ENCODE measurements at regions not wholly inside any gene's neighbourhood (a gene's known extent, or its start where the extent isn't known, plus 50 kb on each side); places are given as distances from the start of the nearest gene placed in this dataset.

- Histone ChIP-seq H3K4me3 (replicated peaks in 1 of 3; ENCODE audit: insufficient read depth in 1 of 3, low read depth in 2 of 3, low read length in 3 of 3) (no peak overlapping the region), H3K36me3 (replicated peaks in 1 of 2; ENCODE audit: control insufficient read depth in 1 of 2, insufficient read depth in 2 of 2, low read length in 2 of 2) (no peaks in the 10 kb centered on the region), H3K27ac (ENCODE audit: extremely low read length, insufficient read depth, low read length) (no peak overlapping the region), H3K4me1 (ENCODE audit: insufficient read depth, low read length) (no peaks in the 10 kb centered on the region), H2AFZ (ENCODE audit: low read length) (no peak overlapping the region), H3K4me2 (ENCODE audit: low read depth, low read length) (no peak overlapping the region), H3K9me3 (ENCODE audit: low read length) (no peaks in the 10 kb centered on the region), H3K9ac (ENCODE audit: insufficient read depth, low read depth, low read length) (no peak overlapping the region), H3K79me2 (ENCODE audit: insufficient read depth, low read length) (no peaks in the 10 kb centered on the region), H3K27me3 (ENCODE audit: control insufficient read depth in 1 of 2, insufficient read depth in 2 of 2, low read length in 2 of 2) (peaks cover 8 to 42% of the 10 kb centered on the region in 2 experiments; a peak in 3 of 5 replicates), H4K20me1 (ENCODE audit: insufficient read depth, low read length) (no peaks in the 10 kb centered on the region)
- TF ChIP-seq ZNF18 (CRISPR knock-in tag; IDR thresholded peaks at IDR 0.05; ENCODE audit: insufficient replicate concordance) (no peak), THAP7 (CRISPR knock-in tag; IDR thresholded peaks at IDR 0.05) (no peak), KAT7 (CRISPR knock-in tag; IDR thresholded peaks at IDR 0.05; ENCODE audit: borderline replicate concordance) (no peak), ZNF530 (CRISPR knock-in tag; IDR thresholded peaks at IDR 0.05; ENCODE audit: low read depth) (no peak), ATF3 (CRISPR knock-in tag; IDR thresholded peaks at IDR 0.05) (no peak), NFYC (CRISPR knock-in tag; IDR thresholded peaks at IDR 0.05) (no peak), EEA1 (CRISPR knock-in tag; IDR thresholded peaks at IDR 0.05; ENCODE audit: borderline replicate concordance) (no peak), ZSCAN30 (CRISPR knock-in tag; IDR thresholded peaks at IDR 0.05) (no peak), IKZF1 (IDR thresholded peaks at IDR 0.05) (no peak), CREM (IDR thresholded peaks at IDR 0.05) (no peak), CREM (CRISPR knock-in tag; IDR thresholded peaks at IDR 0.05) (no peak), ZNF10 (CRISPR knock-in tag; IDR thresholded peaks at IDR 0.05; ENCODE audit: borderline replicate concordance, low read depth) (no peak), KLF13 (CRISPR knock-in tag; IDR thresholded peaks at IDR 0.05) (no peak), ZNF335 (CRISPR knock-in tag; IDR thresholded peaks at IDR 0.05) (no peak), ZNF564 (CRISPR knock-in tag; IDR thresholded peaks at IDR 0.05) (no peak), ZNF333 (CRISPR knock-in tag; IDR thresholded peaks at IDR 0.05; ENCODE audit: borderline replicate concordance) (no peak)
- TF ChIP-seq, protein P1, sequence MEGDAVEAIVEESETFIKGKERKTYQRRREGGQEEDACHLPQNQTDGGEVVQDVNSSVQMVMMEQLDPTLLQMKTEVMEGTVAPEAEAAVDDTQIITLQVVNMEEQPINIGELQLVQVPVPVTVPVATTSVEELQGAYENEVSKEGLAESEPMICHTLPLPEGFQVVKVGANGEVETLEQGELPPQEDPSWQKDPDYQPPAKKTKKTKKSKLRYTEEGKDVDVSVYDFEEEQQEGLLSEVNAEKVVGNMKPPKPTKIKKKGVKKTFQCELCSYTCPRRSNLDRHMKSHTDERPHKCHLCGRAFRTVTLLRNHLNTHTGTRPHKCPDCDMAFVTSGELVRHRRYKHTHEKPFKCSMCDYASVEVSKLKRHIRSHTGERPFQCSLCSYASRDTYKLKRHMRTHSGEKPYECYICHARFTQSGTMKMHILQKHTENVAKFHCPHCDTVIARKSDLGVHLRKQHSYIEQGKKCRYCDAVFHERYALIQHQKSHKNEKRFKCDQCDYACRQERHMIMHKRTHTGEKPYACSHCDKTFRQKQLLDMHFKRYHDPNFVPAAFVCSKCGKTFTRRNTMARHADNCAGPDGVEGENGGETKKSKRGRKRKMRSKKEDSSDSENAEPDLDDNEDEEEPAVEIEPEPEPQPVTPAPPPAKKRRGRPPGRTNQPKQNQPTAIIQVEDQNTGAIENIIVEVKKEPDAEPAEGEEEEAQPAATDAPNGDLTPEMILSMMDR (CRISPR knock-in tag; IDR thresholded peaks at IDR 0.05), result no peak
- TF ChIP-seq, protein P2, sequence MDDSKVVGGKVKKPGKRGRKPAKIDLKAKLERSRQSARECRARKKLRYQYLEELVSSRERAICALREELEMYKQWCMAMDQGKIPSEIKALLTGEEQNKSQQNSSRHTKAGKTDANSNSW (CRISPR knock-in tag; IDR thresholded peaks at IDR 0.05; ENCODE audit: borderline replicate concordance), result no peak
- TF ChIP-seq, protein P3, sequence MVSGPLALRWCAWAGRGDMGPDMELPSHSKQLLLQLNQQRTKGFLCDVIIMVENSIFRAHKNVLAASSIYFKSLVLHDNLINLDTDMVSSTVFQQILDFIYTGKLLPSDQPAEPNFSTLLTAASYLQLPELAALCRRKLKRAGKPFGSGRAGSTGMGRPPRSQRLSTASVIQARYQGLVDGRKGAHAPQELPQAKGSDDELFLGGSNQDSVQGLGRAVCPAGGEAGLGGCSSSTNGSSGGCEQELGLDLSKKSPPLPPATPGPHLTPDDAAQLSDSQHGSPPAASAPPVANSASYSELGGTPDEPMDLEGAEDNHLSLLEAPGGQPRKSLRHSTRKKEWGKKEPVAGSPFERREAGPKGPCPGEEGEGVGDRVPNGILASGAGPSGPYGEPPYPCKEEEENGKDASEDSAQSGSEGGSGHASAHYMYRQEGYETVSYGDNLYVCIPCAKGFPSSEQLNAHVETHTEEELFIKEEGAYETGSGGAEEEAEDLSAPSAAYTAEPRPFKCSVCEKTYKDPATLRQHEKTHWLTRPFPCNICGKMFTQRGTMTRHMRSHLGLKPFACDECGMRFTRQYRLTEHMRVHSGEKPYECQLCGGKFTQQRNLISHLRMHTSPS (CRISPR knock-in tag; IDR thresholded peaks at IDR 0.05; ENCODE audit: low read depth), result no peak
- intact Hi-C loops (cut with micrococcal nuclease; ENCODE audit: unreplicated experiment) (no loop called here), in situ Hi-C loops (cut with HindIII; ENCODE audit: extremely low pct_ligation_motif_present, low pct_unique_long_range_greater_than_20kb) (no loop called here)
- no TSS peak for BruUV-seq (replicated peaks)
- FAIRE-seq (no peak), ATAC-seq (no peak), DNase-seq (ENCODE audit: low spot score) (no peak)
- ChIA-PET CTCF (ENCODE audit: low intra/inter-chr PET ratio, low total read pairs) (no interaction called here), POLR2A (no interaction called here)
- 0% methylated on average over 2 of the region's 6 CpGs for WGBS (ENCODE audit: low lambda C conversion rate)
Measured at GRCh38 chr11:119803139-119803538, 74.1 kb upstream of the NECTIN1 start.

Data from HepG2 (cell line).